IMR-90 (cell line): ENCODE measurements at regions not wholly inside any gene's neighbourhood (a gene's known extent, or its start where the extent isn't known, plus 50 kb on each side); places are given as distances from the start of the nearest gene placed in this dataset.

Experiments used
- ATAC-seq: fragments of 200-7000 bp; cut with Tn5 transposase; 2 replicates; pipeline ENCODE4 v1.9.1; 2020; ENCODE audit warnings: low read depth, mild to moderate bottlenecking, moderate library complexity
- BruUV-seq: library from RNA; stranded (reverse); fragments of 400-500 nt; replicated peaks from 2 replicates; lab custom pipeline; 2021; lab: Mats Ljungman, UMichigan
- CTCF ChIA-PET: fragments of 300-600 bp; formaldehyde crosslinking; extraction: SDS; loops from one replicate; lab custom pipeline; 2021; ENCODE audit warnings: antibody characterized with exemption; lab: Yijun Ruan, JAX
- POLR2A ChIA-PET: fragments of 300-600 bp; sonication (Branson Sonifier 250); formaldehyde crosslinking; loops from one replicate; lab custom pipeline; 2022; ENCODE audit warnings: antibody characterized with exemption; ENCODE audit not compliant: unreplicated experiment; lab: Charles Lee
- DNase-seq: peaks from one replicate; pipeline ENCODE4 v3.0.0; 2013
- H2AFZ ChIP-seq: replicated peaks from 2 replicates; pipeline ENCODE3; 2013; ENCODE audit warnings: low read length, mild to moderate bottlenecking; ENCODE audit not compliant: poor library complexity
- H2AK5ac ChIP-seq: 2 replicates; pipeline ENCODE4 v1.6.1; 2013; ENCODE audit warnings: low read depth, low read length, inconsistent platforms
- H2AK9ac ChIP-seq: replicated peaks from 2 replicates; pipeline ENCODE3; 2013; ENCODE audit warnings: mild to moderate bottlenecking, low read depth, low read length, moderate library complexity; ENCODE audit not compliant: poor library complexity
- H2BK120ac ChIP-seq: 2 replicates; pipeline ENCODE4 v1.6.1; 2013; ENCODE audit warnings: low read depth, low read length, inconsistent platforms
- H2BK15ac ChIP-seq: 3 replicates; pipeline ENCODE4 v1.6.1; 2013; ENCODE audit warnings: low read depth, low read length, inconsistent platforms
- H2BK20ac ChIP-seq: 2 replicates; pipeline ENCODE4 v1.6.1; 2013; ENCODE audit warnings: low read depth, mild to moderate bottlenecking, inconsistent platforms, low read length, moderate library complexity
- H2BK5ac ChIP-seq: 2 replicates; pipeline ENCODE4 v1.6.1; 2013; ENCODE audit warnings: mild to moderate bottlenecking, low read depth, low read length, inconsistent platforms; ENCODE audit not compliant: poor library complexity, severe bottlenecking
- H3K14ac ChIP-seq: replicated peaks from 2 replicates; pipeline ENCODE4 v1.6.1; 2013; ENCODE audit warnings: low read depth, low read length, inconsistent platforms
- H3K18ac ChIP-seq: 2 replicates; pipeline ENCODE4 v1.6.1; 2013; ENCODE audit warnings: low read depth, low read length, control low read depth
- H3K23ac ChIP-seq: 2 replicates; pipeline ENCODE4 v1.6.1; 2013; ENCODE audit warnings: low read depth, low read length, inconsistent platforms
- H3K27ac ChIP-seq: 2 replicates; pipeline ENCODE4 v1.5.1; 2013; ENCODE audit warnings: mild to moderate bottlenecking, control low read depth, low read length; ENCODE audit not compliant: insufficient read depth
- H3K27me3 ChIP-seq: 2 replicates; pipeline ENCODE4 v1.6.1; 2013; ENCODE audit warnings: low read length; ENCODE audit not compliant: control insufficient read depth, insufficient read depth
- H3K36me3 ChIP-seq: 2 replicates; pipeline ENCODE4 v1.6.1; 2013; ENCODE audit warnings: low read length, mixed read lengths; ENCODE audit not compliant: control insufficient read depth, insufficient read depth
- H3K4ac ChIP-seq: 2 replicates; pipeline ENCODE4 v1.6.1; 2013; ENCODE audit warnings: low read depth, low read length, inconsistent platforms
- H3K4me1 ChIP-seq: 2 replicates; pipeline ENCODE4 v1.6.1; 2013; ENCODE audit warnings: low read length, mixed read lengths; ENCODE audit not compliant: control insufficient read depth, insufficient read depth
- H3K4me2 ChIP-seq: 2 replicates; pipeline ENCODE4 v1.6.1; 2013; ENCODE audit warnings: low read depth, mild to moderate bottlenecking, control low read depth, low read length, moderate library complexity
- H3K4me3 ChIP-seq: 2 replicates; pipeline ENCODE4 v1.5.1; 2013; ENCODE audit warnings: low read depth, mild to moderate bottlenecking, control low read depth, low read length, moderate library complexity; ENCODE audit not compliant: insufficient read depth
- H3K56ac ChIP-seq: 2 replicates; pipeline ENCODE4 v1.6.1; 2013; ENCODE audit warnings: low read length, inconsistent platforms; ENCODE audit not compliant: insufficient read depth; ENCODE audit errors: extremely low read depth
- H3K79me1 ChIP-seq, 2 experiments: 2 replicates each; pipeline ENCODE4 v1.6.1; 2013; ENCODE audit warnings: low read length in 2 of 2, inconsistent platforms in 1 of 2, low read depth in 1 of 2
- H3K9ac ChIP-seq: 2 replicates; pipeline ENCODE4 v1.6.1; 2013; ENCODE audit warnings: low read depth, low read length, control low read depth
- H3K9me1 ChIP-seq: 2 replicates; pipeline ENCODE4 v1.6.1; 2013; ENCODE audit warnings: low read length, inconsistent platforms; ENCODE audit not compliant: insufficient read depth
- H3K9me3 ChIP-seq: 2 replicates; pipeline ENCODE4 v1.6.1; 2013; ENCODE audit warnings: low read length; ENCODE audit not compliant: control insufficient read depth, insufficient read depth
- H4K20me1 ChIP-seq: 2 replicates; pipeline ENCODE4 v1.6.1; 2013; ENCODE audit warnings: low read length, inconsistent platforms; ENCODE audit not compliant: insufficient read depth
- H4K5ac ChIP-seq: 2 replicates; pipeline ENCODE4 v1.6.1; 2013; ENCODE audit warnings: mild to moderate bottlenecking, low read depth, low read length, control low read depth
- H4K8ac ChIP-seq, 2 experiments: 2 replicates each; pipeline ENCODE4 v1.6.1; 2013; ENCODE audit warnings: low read depth in 2 of 2, low read length in 2 of 2, control low read depth in 1 of 2, inconsistent platforms in 1 of 2
- H4K91ac ChIP-seq: 2 replicates; pipeline ENCODE4 v1.6.1; 2013; ENCODE audit warnings: low read depth, low read length, inconsistent platforms; ENCODE audit not compliant: insufficient read depth
- BHLHE40 ChIP-seq: fragments of 150-350 bp; IDR thresholded peaks from 2 replicates; pipeline ENCODE4 v1.6.1; 2016; ENCODE audit warnings: mild to moderate bottlenecking, low read depth, low read length
- CEBPB ChIP-seq: IDR thresholded peaks from 2 replicates; pipeline ENCODE4 v1.6.1; 2012; ENCODE audit warnings: low read depth, low read length, improper control_type of control experiment
- CHD1 ChIP-seq: IDR thresholded peaks from 2 replicates; pipeline ENCODE4 v1.6.1; 2012; ENCODE audit warnings: low read depth, low read length, improper control_type of control experiment
- ELK1 ChIP-seq: fragments of 150-350 bp; IDR thresholded peaks from 2 replicates; pipeline ENCODE4 v1.6.1; 2016; ENCODE audit warnings: low read depth, mild to moderate bottlenecking, low read length, moderate library complexity, borderline replicate concordance
- FOS ChIP-seq: fragments of 150-350 bp; IDR thresholded peaks from 2 replicates; pipeline ENCODE4 v1.6.1; 2016; ENCODE audit warnings: low read depth, low read length
- MAFK ChIP-seq: IDR thresholded peaks from 2 replicates; pipeline ENCODE4 v1.6.1; 2012; ENCODE audit warnings: low read depth, low read length, improper control_type of control experiment
- MAZ ChIP-seq: IDR thresholded peaks from 2 replicates; pipeline ENCODE4 v1.6.1; 2012; ENCODE audit warnings: low read depth, mild to moderate bottlenecking, low read length, improper control_type of control experiment, moderate library complexity, borderline replicate concordance
- MXI1 ChIP-seq: IDR thresholded peaks from 2 replicates; pipeline ENCODE4 v1.6.1; 2012; ENCODE audit warnings: low read depth, mild to moderate bottlenecking, low read length, moderate library complexity, borderline replicate concordance
- NFE2L2 ChIP-seq: fragments of 150-350 bp; IDR thresholded peaks from 2 replicates; pipeline ENCODE4 v1.6.1; 2016; ENCODE audit warnings: low read depth, mild to moderate bottlenecking, low read length
- POLR2A ChIP-seq: IDR thresholded peaks from 2 replicates; pipeline ENCODE4 v1.6.1; 2012; ENCODE audit warnings: mild to moderate bottlenecking, low read depth, low read length
- RAD21 ChIP-seq: IDR thresholded peaks from 2 replicates; pipeline ENCODE4 v1.6.1; 2012; ENCODE audit warnings: low read length, improper control_type of control experiment
- RCOR1 ChIP-seq: IDR thresholded peaks from 2 replicates; pipeline ENCODE4 v1.6.1; 2012; ENCODE audit warnings: mild to moderate bottlenecking, low read length, improper control_type of control experiment; ENCODE audit not compliant: insufficient replicate concordance
- RFX5 ChIP-seq: IDR thresholded peaks from 2 replicates; pipeline ENCODE4 v1.8.0; 2012; ENCODE audit warnings: low read depth, mild to moderate bottlenecking, low read length, moderate library complexity
- SMC3 ChIP-seq: fragments of 150-350 bp; IDR thresholded peaks from 2 replicates; pipeline ENCODE4 v1.6.1; 2016; ENCODE audit warnings: low read depth, mild to moderate bottlenecking, antibody characterized with exemption, low read length, moderate library complexity
- USF2 ChIP-seq: fragments of 150-350 bp; IDR thresholded peaks from 2 replicates; pipeline ENCODE4 v1.6.1; 2017; ENCODE audit warnings: mild to moderate bottlenecking, antibody characterized with exemption, low read length, low read depth
- WGBS, 2 experiments: methylation state at CpG; one replicate each; pipeline versions ENCODE4 v1.1.5 to v1.1.7; 2013; ENCODE audit warnings: missing lambda C conversion rate in 2 of 2; ENCODE audit not compliant: insufficient read length in 1 of 2; ENCODE audit errors: extremely low coverage in 2 of 2; 5-methylcytosine and 5-hydroxymethylcytosine counted together
- dilution Hi-C: fragments of 300-500 bp; cut with HindIII; formaldehyde crosslinking; loops from one replicate; pipeline ENCODE4 v1.14.3; 2018; ENCODE audit warnings: low sequenced_read_pairs; ENCODE audit not compliant: unreplicated experiment
- in situ Hi-C: fragments of 300-500 bp; cut with MboI; formaldehyde crosslinking; loops from 3 replicates; pipeline ENCODE4 v1.14.3; 2019; ENCODE audit warnings: low sequenced_read_pairs, inconsistent platforms, mixed read lengths
- intact Hi-C: fragments of 100-400 bp; cut with micrococcal nuclease; formaldehyde crosslinking; loops from 2 replicates; pipeline ENCODE4 v1.10.0; 2022
- TF ChIP-seq, protein P1 (sequence below): conservative IDR thresholded peaks from 2 replicates; pipeline ENCODE4 v1.5.1; 2012; ENCODE audit warnings: mild to moderate bottlenecking, low read depth, low read length, improper control_type of control experiment

GRCh38 chr15:85897207-85897894 lies 102.6 kb upstream of the KLHL25 start:
- no peak overlapping the region for H3K9ac ChIP-seq
- intact Hi-C loops (no loop called here), in situ Hi-C loops (no loop called here), dilution Hi-C loops (no loop called here)
- DNase-seq (no peak), ATAC-seq (no peak)
- no peak overlapping the region for H3K56ac ChIP-seq
- no peak overlapping the region for H2AK9ac ChIP-seq
- H3K18ac ChIP-seq = no peak overlapping the region
- H4K20me1 ChIP-seq = no peaks in the 10 kb centered on the region
- no peaks in the 10 kb centered on the region for H3K9me1 ChIP-seq
- no peaks in the 10 kb centered on the region for H3K36me3 ChIP-seq
- no TSS peak for BruUV-seq
- H2BK120ac ChIP-seq = no peak overlapping the region
- H2BK20ac ChIP-seq = no peak overlapping the region
- H3K79me1 ChIP-seq = no peaks in the 10 kb centered on the region
- no peak overlapping the region for H3K27ac ChIP-seq
- no peak overlapping the region for H3K4ac ChIP-seq
- WGBS, 2 experiments = no CpG with 5 or more reads among the region's 4 CpGs
- no peaks in the 10 kb centered on the region for H3K4me1 ChIP-seq
- no peak overlapping the region for H3K23ac ChIP-seq
- no peak overlapping the region for H3K4me2 ChIP-seq
- no peak overlapping the region for H2AK5ac ChIP-seq
- ChIA-PET POLR2A (no interaction called here), CTCF (no interaction called here)
- no peak overlapping the region for H4K5ac ChIP-seq
- no peak overlapping the region for H2BK5ac ChIP-seq
- no peak overlapping the region for H4K8ac ChIP-seq
- H3K9me3 ChIP-seq = no peaks in the 10 kb centered on the region
- H4K91ac ChIP-seq = no peak overlapping the region
- no peak overlapping the region for H2AFZ ChIP-seq
- TF ChIP-seq RCOR1 (no peak), NFE2L2 (no peak), MAZ (no peak), MAFK (no peak), RAD21 (no peak), POLR2A (no peak), CEBPB (no peak), RFX5 (no peak), USF2 (no peak), SMC3 (no peak), MXI1 (no peak), CHD1 (no peak), FOS (no peak), BHLHE40 (no peak), ELK1 (no peak)
- TF ChIP-seq, protein P1, sequence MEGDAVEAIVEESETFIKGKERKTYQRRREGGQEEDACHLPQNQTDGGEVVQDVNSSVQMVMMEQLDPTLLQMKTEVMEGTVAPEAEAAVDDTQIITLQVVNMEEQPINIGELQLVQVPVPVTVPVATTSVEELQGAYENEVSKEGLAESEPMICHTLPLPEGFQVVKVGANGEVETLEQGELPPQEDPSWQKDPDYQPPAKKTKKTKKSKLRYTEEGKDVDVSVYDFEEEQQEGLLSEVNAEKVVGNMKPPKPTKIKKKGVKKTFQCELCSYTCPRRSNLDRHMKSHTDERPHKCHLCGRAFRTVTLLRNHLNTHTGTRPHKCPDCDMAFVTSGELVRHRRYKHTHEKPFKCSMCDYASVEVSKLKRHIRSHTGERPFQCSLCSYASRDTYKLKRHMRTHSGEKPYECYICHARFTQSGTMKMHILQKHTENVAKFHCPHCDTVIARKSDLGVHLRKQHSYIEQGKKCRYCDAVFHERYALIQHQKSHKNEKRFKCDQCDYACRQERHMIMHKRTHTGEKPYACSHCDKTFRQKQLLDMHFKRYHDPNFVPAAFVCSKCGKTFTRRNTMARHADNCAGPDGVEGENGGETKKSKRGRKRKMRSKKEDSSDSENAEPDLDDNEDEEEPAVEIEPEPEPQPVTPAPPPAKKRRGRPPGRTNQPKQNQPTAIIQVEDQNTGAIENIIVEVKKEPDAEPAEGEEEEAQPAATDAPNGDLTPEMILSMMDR = no peak
- no peak overlapping the region for H2BK15ac ChIP-seq
- H3K27me3 ChIP-seq = no peaks in the 10 kb centered on the region
- no peak overlapping the region for H3K14ac ChIP-seq
- no peak overlapping the region for H3K4me3 ChIP-seq
